HG02678 (cell line): ENCODE measurements at regions not wholly inside any gene's neighbourhood (a gene's known extent, or its start where the extent isn't known, plus 50 kb on each side); places are given as distances from the start of the nearest gene placed in this dataset.

Source experiments
- ATAC-seq: cut with Tn5 transposase; IDR thresholded peaks from one replicate; pipeline ENCODE4 v1.9.1; 2021; ENCODE audit warnings: mild to moderate bottlenecking, moderate library complexity; ENCODE audit not compliant: unreplicated experiment

- ATAC-seq: no peak
Observed at GRCh38 chr10:124346831-124347230, 71.9 kb downstream of the OAT start.

DNA sequence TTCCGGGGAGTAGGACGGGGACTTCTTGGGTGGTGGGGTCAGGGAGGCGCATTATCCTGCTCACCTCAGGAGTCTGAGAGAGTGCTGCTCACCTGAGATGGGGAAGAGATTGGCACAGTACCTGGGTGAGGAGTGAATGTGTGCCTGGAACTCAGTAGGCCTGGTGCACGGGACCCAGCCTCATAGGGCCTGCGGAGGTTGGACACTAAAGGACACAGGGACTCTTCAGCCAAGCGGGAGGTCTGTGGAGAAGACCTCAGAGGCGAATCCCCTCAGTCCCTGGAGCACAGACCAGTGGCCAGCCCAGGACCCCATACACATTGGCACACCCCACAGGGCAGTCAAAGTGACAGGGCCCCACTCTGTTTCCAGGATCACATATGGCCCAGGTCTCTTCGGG, 73.2 kb downstream of the OAT start:
- ATAC-seq: no peak

- ATAC-seq: no peak
Observed at GRCh38 chr10:124344931-124345330, 73.8 kb downstream of the OAT start.

DNA sequence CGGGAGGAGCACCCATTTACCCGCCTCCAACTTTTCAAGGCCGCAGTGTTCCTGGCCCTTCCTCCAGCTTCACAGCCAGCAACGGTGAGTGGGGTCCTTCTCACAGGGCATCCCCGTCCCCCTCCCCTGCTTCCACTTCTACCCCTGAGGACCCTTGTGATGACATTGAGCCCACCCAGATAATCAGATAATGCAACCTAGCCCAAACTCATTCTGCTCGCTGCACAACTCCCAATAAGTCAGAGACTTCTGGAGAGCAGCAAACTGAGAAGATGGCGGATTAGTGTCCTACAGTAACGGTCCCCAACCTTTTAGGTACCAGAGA, 74.5 kb downstream of the OAT start:
- ATAC-seq: no peak

GRCh38 chr10:124343351-124344265, 75.1 kb downstream of the OAT start:
- no peak for ATAC-seq

- ATAC-seq: no peak
Observed at GRCh38 chr10:124342821-124343170, 75.9 kb downstream of the OAT start.

- no peak for ATAC-seq
Observed at GRCh38 chr10:124342136-124342820, 76.4 kb downstream of the OAT start.

DNA sequence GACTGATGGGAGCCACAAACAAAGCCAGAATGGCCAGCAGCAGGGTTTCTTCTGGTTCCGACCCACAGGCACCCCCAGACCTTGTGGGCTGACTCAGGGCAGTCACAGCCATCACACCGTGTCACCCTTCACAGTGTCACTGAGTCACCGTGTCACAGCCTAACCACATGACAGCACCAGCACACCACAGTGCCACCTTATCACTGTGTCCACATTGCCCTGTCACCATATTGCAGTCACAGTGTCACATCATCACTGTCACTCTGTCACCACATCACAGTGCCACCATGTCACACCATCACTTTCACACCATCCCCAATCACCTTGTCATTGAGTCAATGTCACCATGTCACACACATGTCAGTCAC, 77.0 kb downstream of the OAT start:
- no peak for ATAC-seq

GRCh38 chr10:124340033-124340760, 78.5 kb downstream of the OAT start:
- no peak for ATAC-seq

- ATAC-seq: no peak
Observed at GRCh38 chr10:124339119-124340032, 79.3 kb downstream of the OAT start.

GRCh38 chr10:124338276-124338925, 80.3 kb downstream of the OAT start:
- no peak for ATAC-seq

- no peak for ATAC-seq
Observed at GRCh38 chr10:124336186-124336585, 82.5 kb downstream of the OAT start.

DNA sequence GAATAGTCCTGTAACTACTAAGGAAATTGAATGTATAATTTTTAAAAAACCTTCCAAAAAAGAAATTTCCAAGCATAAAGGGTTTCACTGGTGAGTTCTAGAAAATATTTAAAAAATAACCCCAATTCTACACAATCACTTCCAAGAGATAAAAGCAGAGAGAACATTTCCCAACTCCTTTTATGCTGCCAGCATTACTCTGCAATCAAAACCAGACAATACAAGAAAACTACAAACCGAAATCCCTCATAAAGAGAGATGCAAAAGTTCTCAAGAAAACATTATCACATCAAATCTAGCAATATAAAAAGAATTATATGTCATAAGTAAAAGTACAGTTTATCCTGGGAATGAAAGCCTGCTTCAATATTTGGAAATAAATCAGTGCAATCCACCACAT, 84.8 kb downstream of the OAT start:
- no peak for ATAC-seq

DNA sequence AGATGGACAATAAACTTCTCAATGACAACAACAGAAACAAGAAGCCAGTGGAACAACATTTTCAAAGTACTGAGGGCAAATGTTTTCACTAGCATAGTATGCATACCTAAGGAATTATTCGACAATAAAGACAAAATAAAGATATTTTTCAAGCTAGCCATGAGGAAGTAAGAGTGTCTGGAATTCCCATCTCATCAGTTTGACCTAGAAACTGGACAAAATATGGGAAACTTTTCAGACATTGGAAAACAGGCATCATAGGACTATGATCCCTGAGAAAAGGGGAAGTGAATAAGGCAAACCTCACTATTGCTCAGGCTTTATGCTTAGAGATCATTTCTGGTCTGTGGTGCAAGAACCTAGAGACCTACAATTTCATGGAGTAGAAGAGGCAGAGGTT, 86.3 kb downstream of the OAT start:
- ATAC-seq: no peak

- ATAC-seq: no peak
Observed at GRCh38 chr10:124329941-124330340, 88.8 kb downstream of the OAT start.

DNA sequence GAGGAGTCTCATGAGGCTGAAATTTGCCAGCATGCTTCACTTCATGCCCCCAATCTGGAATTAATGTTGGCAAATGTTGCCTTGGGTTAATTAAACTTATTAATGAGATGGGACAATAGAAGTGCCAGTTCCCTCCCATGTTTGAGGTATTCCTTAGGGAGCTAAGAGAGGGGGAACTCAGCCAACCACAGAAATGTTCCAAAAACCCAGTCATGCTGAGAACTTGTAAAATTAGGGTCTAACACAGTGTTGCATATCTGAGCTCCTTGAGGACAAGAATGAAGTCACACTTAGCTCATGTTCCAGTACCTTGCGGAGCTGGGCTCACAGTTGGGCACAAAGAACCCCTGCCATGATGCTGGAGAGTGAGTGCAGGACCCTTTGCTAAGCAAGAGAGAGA, 89.4 kb downstream of the OAT start:
- ATAC-seq: no peak

GRCh38 chr10:124328477-124329220, 90.1 kb downstream of the OAT start:
- ATAC-seq: no peak

DNA sequence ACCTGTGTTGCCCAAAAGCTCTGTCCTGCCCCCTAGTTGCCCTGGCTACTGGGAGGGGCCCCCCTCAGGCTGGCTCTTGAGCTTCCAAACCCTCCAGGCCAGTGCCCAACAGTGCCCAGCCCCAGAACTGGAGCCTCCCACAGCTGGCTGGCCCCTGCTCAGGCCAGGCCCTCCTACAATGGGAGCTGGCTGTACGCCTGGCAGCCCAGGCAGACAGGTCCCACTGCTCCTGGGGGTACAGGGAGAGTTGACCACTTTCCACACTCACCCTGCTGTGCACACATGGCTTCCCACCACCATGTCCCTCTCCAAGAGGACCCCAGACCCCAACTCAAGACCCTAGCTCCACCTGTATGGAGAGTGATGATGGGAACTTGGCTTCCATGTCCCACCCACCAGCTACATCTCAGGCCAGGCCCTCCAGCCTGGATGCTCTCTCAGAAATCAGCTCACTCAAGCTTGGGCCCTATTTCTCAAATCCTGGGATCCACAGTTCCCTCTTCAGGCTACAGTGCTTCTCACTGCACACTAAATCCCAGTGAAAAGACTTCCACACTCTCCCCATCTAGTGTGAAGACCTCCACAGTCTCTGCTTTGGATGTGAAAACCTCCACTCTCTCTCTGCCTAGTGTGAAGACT, 92.6 kb downstream of the OAT start:
- ATAC-seq: no peak

GRCh38 chr10:124325633-124325914, 93.1 kb downstream of the OAT start:
- ATAC-seq: no peak
